Hematopoietic multipotent progenitor cell treated with erythropoietin and hydrocortisone succinate and interleukin-3 and kit ligand, for 15 days (in vitro differentiated cells): ENCODE measurements at regions not wholly inside any gene's neighbourhood (a gene's known extent, or its start where the extent isn't known, plus 50 kb on each side); places are given as distances from the start of the nearest gene placed in this dataset.
"Not testable (repeated sequence)": the region's sequence is repeated elsewhere in the genome, so short reads cannot be mapped to it uniquely, and the experiment has no call there.

Source experiments
- DNase-seq: peaks from one replicate; pipeline ENCODE4 v3.0.0-alpha.2; 2015; ENCODE audit warnings: low spot score

DNA sequence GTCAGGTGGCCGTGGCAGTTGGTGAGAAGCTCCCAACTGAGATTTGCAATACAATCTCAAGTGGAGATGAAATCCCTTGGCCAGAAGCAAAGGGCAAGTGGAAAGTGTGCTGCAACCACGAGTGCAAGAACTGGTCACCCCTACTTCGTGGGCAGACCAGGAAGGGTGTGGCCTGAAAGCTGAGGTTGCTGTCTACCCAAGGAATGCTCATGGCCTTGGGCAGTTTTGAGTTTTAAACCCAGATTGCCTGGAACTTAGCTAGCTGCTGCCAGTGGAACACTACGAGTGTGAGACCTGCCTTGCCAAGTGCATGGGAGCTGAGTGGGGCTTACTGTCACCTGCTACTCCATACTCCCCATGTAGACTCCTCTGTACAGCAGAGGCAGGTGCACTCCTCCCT is 113.3 kb upstream of the FAT3 start:
- no peak for DNase-seq

DNA sequence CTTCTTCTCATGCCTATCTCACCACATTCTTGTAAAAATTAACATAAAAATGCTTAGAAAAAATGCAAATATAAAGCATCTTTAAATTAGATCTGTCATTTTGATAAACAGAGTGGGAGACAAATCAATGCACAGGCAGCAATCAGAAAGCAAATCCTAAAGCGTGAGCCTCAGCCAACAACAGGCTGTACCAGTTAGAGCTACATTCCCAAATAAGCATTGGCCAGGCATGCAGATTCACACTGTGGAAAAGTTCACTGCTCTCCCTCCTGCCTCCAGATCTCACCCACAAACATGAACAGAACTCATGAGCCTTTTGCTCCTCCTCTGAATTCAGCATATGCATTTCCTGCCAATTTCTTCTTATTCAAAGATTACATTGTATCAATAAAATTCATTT is 115.2 kb upstream of the FAT3 start:
- no peak for DNase-seq

- DNase-seq, result no peak
Measured at GRCh38 chr11:92107331-92107730, 117.3 kb upstream of the FAT3 start.

GRCh38 chr11:92104349-92104748 is 120.3 kb upstream of the FAT3 start:
- DNase-seq, result no peak

DNA sequence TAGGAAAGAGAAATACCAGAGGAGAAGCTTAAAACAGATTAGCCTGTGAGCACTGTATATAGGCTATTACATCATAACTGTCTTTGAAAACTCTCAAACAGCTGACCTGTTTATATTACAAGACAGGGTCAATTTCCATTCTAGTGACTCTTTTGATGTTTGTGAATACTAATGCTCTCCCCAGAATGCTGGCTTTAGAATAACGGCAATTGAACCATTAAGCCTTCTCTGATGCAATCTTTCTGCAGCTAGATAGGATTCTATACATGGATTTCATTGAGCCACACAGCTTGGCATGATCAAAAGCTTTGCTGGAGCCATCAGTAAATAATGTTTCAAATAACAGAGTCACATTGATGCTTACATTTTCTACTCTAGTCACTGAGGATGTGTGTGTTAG is 122.7 kb upstream of the FAT3 start:
- DNase-seq, result no peak

- no peak for DNase-seq
Measured at GRCh38 chr11:92099183-92099582, 125.4 kb upstream of the FAT3 start.

- no peak for DNase-seq
Measured at GRCh38 chr11:92098172-92098571, 126.4 kb upstream of the FAT3 start.

GRCh38 chr11:92087725-92088537 is 136.7 kb upstream of the FAT3 start:
- DNase-seq, result no peak

GRCh38 chr11:92083123-92083522 is 141.5 kb upstream of the FAT3 start:
- DNase-seq, result no peak

DNA sequence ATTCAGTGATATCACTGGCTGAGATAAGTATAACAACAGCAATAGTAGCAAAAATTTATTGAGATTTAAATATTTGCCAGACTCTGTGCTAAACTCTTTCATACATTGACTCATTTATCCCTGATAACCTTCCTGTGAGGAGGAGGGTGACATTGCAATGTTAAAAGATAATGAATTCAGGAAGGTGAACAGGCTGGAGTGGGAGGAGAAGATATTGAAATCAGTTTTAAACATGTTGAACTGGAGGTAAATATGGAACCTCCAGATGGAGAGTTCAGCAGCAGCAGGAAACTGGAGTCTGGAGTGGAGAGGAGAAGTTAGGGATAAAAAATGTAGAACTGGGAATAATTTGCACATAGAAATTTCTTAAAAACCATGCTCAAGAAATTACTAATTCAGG is 142.0 kb upstream of the FAT3 start:
- DNase-seq, result no peak

DNA sequence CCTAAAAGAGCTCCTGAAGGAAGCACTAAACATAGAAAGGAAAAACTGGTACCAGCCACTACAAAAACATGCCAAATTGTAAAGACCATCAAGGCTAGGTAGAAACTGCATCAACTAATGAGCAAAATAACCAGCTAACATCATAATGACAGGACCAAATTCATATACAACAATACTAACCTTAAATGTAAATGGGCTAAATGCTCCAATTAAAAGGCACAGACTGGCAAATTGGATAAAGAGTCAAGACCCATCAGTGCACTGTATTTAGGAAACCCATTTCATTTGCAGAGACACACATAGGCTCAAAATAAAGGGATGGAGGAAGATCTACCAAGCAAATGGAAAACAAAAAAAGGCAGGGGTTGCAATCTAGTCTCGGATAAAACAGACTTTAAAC is 150.1 kb upstream of the FAT3 start:
- DNase-seq, result not testable (repeated sequence)

DNA sequence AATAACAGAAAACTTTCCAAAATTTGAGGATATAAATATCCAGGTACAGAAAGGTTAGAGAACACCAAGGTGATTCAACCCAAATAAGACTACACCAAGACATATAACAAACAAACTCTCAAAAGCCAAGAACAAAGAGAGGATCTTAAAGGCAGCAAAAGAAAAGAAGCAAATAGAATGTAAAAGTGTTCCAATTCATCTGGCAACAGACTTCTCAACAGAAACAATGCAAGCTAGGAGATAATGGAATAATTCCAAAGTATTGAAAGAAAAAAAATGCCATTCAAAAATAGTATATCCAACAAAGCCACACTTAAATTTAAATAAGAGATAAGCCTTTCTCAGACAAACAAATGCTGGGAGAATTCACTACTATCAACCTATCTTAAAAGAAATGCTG is 153.0 kb upstream of the FAT3 start:
- DNase-seq, result no peak

DNA sequence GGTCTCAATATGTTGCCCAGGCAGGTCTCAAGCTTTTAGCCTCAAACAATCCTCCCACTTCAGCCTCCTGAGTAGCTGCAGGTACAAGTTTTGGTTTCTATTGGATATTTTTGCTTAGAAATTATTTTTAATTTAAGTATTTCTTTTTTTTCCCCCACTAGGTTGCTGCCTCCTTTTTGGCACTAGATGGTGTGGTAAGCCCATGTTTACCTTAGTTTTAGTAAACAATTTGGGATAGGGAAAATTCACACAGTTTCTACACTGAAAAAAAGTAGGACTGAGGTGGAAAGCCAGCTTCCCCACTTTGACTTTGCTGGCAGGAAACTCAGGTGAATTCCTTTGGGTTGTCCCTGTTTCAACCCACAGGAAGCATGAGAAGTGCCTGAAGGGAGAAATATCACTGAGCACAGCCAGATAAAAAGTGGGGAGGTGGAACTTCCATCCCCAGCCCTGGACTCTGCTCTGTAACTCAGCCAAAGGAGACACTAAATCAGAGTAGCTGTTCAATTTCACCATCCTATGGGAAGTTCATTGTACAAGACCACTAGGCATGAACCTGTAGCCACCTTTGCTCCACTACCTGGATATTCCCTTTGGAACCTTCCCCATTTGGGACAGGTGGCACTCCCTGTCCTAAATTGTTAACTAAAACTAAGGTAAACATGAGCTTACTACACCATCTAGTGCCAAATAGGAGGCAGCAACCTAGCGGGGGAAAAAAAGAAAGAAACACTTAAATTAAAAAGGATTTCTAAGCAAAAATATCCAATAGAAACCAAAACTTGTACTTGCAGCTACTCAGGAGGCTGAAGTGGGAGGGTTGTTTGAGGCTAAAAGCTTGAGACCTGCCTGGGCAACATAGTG is 154.4 kb upstream of the FAT3 start:
- no peak for DNase-seq

DNA sequence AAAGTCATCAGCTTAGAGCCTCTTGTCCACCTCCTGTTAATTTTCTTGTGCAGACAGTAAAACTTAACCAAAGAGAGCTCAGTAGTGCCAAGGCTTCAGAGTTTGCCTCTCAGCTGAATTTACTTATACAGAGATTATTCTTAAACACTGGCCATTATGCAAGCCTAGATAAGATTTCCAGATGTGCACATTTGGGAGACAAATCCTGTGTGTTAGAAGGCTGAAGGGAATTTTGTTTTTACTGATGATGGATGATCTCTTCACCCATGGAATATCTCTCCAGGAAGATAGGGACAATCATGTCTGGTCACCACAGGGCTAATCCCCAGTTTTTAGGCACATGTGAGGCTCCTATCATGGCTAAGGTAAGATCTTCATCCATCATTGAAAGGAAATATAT is 157.6 kb upstream of the FAT3 start:
- DNase-seq, result no peak

GRCh38 chr11:92061456-92062062 is 163.1 kb upstream of the FAT3 start:
- DNase-seq, result no peak

DNA sequence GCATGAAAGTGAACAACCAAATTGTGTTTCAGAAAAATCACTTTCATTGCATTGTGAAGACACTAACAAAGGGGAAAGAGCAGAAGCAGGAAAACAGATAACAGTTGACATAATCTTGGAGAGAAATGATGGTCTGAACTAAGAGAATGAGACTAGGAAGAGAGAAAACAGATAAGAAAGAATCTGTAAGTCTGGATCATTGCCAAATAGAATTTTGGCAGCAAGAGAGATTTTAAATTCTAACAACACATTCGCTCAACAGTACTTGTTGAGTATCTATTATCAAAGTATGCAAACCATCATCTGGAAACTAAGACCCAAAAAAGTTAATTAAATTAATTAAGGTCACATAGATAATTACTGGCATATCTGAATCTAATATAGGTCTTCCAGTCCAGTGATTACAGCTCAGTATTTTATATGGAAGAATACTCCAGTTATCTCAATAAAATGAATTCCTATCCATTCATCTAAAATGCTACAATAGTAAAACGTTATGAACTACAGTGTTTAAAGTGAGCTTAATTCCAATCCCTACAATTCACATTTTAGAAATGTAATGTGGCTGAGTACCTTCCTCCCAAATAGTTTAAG is 166.7 kb upstream of the FAT3 start:
- DNase-seq, result no peak

- DNase-seq, result no peak
Measured at GRCh38 chr11:92053216-92053615, 171.4 kb upstream of the FAT3 start.

DNA sequence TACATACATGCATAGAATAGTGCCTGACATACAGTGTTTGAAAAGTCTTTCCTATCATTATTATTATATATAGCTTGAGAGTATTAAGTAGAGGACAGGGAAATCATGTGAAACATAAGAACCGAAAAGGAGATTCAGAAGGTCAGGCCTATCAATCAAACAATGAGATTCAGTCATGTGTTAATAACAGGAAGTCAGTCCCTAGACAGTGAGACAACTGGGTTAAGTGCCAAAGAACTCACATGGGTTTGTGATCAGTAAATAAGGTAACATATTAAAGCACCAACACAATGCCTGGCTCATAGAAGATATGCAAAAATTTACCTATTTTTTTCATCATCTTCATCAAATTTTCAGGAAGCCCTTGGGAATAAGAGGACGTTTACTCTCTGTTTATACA is 174.3 kb upstream of the FAT3 start:
- DNase-seq, result no peak

GRCh38 chr11:92048415-92048814 is 176.2 kb upstream of the FAT3 start:
- no peak for DNase-seq

DNA sequence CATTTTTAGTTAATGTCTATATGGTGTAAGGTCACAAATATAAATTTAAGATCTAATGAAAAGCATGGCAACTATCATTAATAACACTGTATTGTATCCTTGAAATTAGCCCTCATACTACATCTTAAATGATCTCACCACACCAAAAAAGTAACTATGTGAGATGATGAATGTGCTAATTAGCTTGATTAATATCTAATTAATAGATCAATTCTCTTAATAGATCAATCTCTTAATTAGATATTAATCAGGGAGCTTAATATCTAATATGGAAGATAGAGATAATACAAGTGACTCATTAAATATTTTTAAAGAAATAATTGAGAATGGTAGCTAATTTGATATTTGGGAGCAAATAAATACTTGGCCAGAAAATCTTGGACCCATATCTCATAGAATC is 178.5 kb upstream of the FAT3 start:
- no peak for DNase-seq

GRCh38 chr11:92045301-92045700 is 179.3 kb upstream of the FAT3 start:
- DNase-seq, result no peak

GRCh38 chr11:92035488-92035887 is 189.1 kb upstream of the FAT3 start:
- DNase-seq, result no peak

DNA sequence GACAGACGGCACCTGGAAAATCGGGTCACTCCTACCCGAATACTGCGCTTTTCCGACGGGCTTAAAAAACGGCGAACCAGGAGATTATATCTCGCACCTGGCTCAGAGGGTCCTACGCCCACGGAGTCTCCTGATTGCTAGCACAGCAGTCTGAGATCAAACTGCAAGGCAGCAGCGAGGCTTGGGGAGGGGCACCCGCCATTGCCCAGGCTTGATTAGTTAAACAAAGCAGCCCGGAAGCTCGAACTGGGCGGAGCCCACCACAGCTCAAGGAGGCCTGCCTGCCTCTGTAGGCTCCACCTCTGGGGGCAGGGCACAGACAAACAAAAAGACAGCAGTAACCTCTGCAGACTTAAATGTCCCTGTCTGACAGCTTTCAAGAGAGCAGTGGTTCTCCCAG is 197.5 kb upstream of the FAT3 start:
- DNase-seq, result not testable (repeated sequence)
